Hepatocyte (in vitro differentiated cells): ENCODE measurements at regions not wholly inside any gene's neighbourhood (a gene's known extent, or its start where the extent isn't known, plus 50 kb on each side); places are given as distances from the start of the nearest gene placed in this dataset.
A peak's percentile ranks its signal among the peaks of the same experiment; 100 is the strongest.
"Not testable (repeated sequence)": the region's sequence is repeated elsewhere in the genome, so short reads cannot be mapped to it uniquely, and the experiment has no call there.

Source experiments
- DNase-seq: peaks from one replicate; pipeline ENCODE4 v3.0.0-alpha.2; 2016; ENCODE audit warnings: low spot score
- H2AFZ ChIP-seq: fragments of 200-600 bp; sonication (generic); 2 replicates; pipeline ENCODE4 v1.6.0; 2016; ENCODE audit warnings: antibody characterized with exemption, mild to moderate bottlenecking
- H3K27ac ChIP-seq: fragments of 200-600 bp; sonication (generic); 2 replicates; pipeline ENCODE4 v1.5.1; 2016; ENCODE audit warnings: mild to moderate bottlenecking
- H3K27me3 ChIP-seq: fragments of 200-600 bp; sonication (generic); 2 replicates; pipeline ENCODE4 v1.6.1; 2016
- H3K36me3 ChIP-seq: fragments of 200-600 bp; sonication (generic); replicated peaks from 2 replicates; pipeline ENCODE4 v1.5.1; 2016; ENCODE audit warnings: low read depth; ENCODE audit not compliant: insufficient read depth
- H3K4me1 ChIP-seq: fragments of 200-600 bp; sonication (generic); 2 replicates; pipeline ENCODE4 v1.5.1; 2016; ENCODE audit warnings: mild to moderate bottlenecking, moderate library complexity; ENCODE audit not compliant: insufficient read depth
- H3K4me2 ChIP-seq: fragments of 200-600 bp; sonication (generic); 2 replicates; pipeline ENCODE4 v1.6.0; 2016
- H3K4me3 ChIP-seq: fragments of 200-600 bp; sonication (generic); 2 replicates; pipeline ENCODE4 v1.5.1; 2016; ENCODE audit warnings: mild to moderate bottlenecking
- H3K79me2 ChIP-seq: fragments of 200-600 bp; sonication (generic); 2 replicates; pipeline ENCODE4 v1.6.0; 2017; ENCODE audit warnings: mild to moderate bottlenecking
- H3K9me2 ChIP-seq: fragments of 200-600 bp; sonication (generic); replicated peaks from 2 replicates; pipeline ENCODE4 v1.6.0; 2017; ENCODE audit warnings: mild to moderate bottlenecking; ENCODE audit not compliant: insufficient read depth
- H3K9me3 ChIP-seq: fragments of 200-600 bp; sonication (generic); 2 replicates; pipeline ENCODE4 v1.5.1; 2016; ENCODE audit warnings: low read depth, mild to moderate bottlenecking
- H4K20me1 ChIP-seq: fragments of 200-600 bp; sonication (generic); 2 replicates; pipeline ENCODE4 v1.6.0; 2016; ENCODE audit warnings: mild to moderate bottlenecking; ENCODE audit not compliant: insufficient read depth, poor library complexity, severe bottlenecking
- CTCF ChIP-seq: fragments of 200-600 bp; sonication (generic); IDR thresholded peaks from 2 replicates; pipeline ENCODE4 v1.5.1; 2016; ENCODE audit warnings: antibody characterized with exemption, mild to moderate bottlenecking; ENCODE audit not compliant: poor library complexity
- EZH2 ChIP-seq: fragments of 200-600 bp; sonication (generic); IDR thresholded peaks from 2 replicates; pipeline ENCODE4 v1.6.1; 2016; ENCODE audit warnings: antibody characterized with exemption, mild to moderate bottlenecking, borderline replicate concordance
- EZH2phosphoT487 ChIP-seq: fragments of 200-600 bp; sonication (generic); IDR thresholded peaks from one replicate; pipeline ENCODE4 v1.6.1; 2018; ENCODE audit warnings: antibody characterized with exemption, mild to moderate bottlenecking, low read depth, moderate library complexity; ENCODE audit not compliant: unreplicated experiment, severe bottlenecking
- WGBS: methylation state at CpG from one replicate; pipeline ENCODE4 v1.1.6; 2016; ENCODE audit warnings: low lambda C conversion rate; ENCODE audit errors: missing lambda C conversion rate; 5-methylcytosine and 5-hydroxymethylcytosine counted together

- H3K79me2 ChIP-seq: no peaks in the 10 kb centered on the region
- peaks cover 8% of the 10 kb centered on the region for H3K4me1 ChIP-seq
- no peak overlapping the region for H3K4me3 ChIP-seq
- H3K27me3 ChIP-seq: no peaks in the 10 kb centered on the region
- H3K9me2 ChIP-seq: no peaks in the 10 kb centered on the region
- no peak for DNase-seq
- H3K36me3 ChIP-seq: no peaks in the 10 kb centered on the region
- H4K20me1 ChIP-seq: no peaks in the 10 kb centered on the region
- WGBS: 95% methylated on average over 1 of the region's 1 CpG
- no peak overlapping the region for H3K27ac ChIP-seq
- no peak for TF ChIP-seq EZH2
- H2AFZ ChIP-seq: no peak overlapping the region
- H3K4me2 ChIP-seq: no peak overlapping the region
- H3K9me3 ChIP-seq: no peaks in the 10 kb centered on the region
Measured at GRCh38 chr5:36406023-36406422, 104.3 kb upstream of the RANBP3L start.

GRCh38 chr5:36407396-36407795, 105.7 kb upstream of the RANBP3L start:
- Histone ChIP-seq H3K27ac (no peak overlapping the region), H3K4me2 (no peak overlapping the region), H3K36me3 (no peaks in the 10 kb centered on the region), H3K27me3 (no peaks in the 10 kb centered on the region), H3K79me2 (no peaks in the 10 kb centered on the region), H3K9me2 (no peaks in the 10 kb centered on the region), H2AFZ (no peak overlapping the region), H4K20me1 (no peaks in the 10 kb centered on the region), H3K9me3 (no peaks in the 10 kb centered on the region), H3K4me1 (peaks cover 8% of the 10 kb centered on the region), H3K4me3 (no peak overlapping the region)
- WGBS: 93% methylated on average over 2 of the region's 2 CpGs
- no peak for DNase-seq
- TF ChIP-seq EZH2phosphoT487 (no peak), EZH2 (no peak), CTCF (no peak)

DNA sequence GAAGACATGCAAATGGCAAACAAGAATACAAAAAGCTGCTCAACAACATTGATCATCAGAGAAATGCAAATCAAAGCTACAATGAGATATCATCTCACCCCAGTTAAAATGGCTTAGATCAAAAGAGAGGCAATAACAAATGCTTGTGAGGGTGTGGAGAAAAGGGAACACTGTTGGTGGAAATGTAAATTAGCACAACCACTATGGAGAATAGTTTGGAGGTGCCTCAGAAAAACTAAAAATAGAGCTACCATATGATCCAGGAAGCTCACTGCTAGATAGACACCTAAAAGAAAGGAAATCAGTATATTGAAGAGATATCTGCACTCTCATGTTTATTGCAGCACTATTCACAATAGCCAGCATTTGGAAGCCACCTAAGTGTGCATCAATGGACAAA, 108.0 kb upstream of the RANBP3L start:
- H4K20me1 ChIP-seq, H2AFZ ChIP-seq, H3K27ac ChIP-seq, H3K27me3 ChIP-seq, H3K79me2 ChIP-seq, H3K4me3 ChIP-seq, DNase-seq, H3K9me2 ChIP-seq, H3K4me2 ChIP-seq, H3K4me1 ChIP-seq, H3K36me3 ChIP-seq, H3K9me3 ChIP-seq: not testable (repeated sequence)

- H3K4me2 ChIP-seq, H3K27ac ChIP-seq, H4K20me1 ChIP-seq, H2AFZ ChIP-seq, H3K4me3 ChIP-seq, H3K27me3 ChIP-seq, H3K9me2 ChIP-seq, H3K79me2 ChIP-seq, H3K4me1 ChIP-seq, H3K36me3 ChIP-seq, H3K9me3 ChIP-seq, DNase-seq: not testable (repeated sequence)
- WGBS: 98% methylated on average over 2 of the region's 2 CpGs
Measured at GRCh38 chr5:36410672-36411071, 109.0 kb upstream of the RANBP3L start.

DNA sequence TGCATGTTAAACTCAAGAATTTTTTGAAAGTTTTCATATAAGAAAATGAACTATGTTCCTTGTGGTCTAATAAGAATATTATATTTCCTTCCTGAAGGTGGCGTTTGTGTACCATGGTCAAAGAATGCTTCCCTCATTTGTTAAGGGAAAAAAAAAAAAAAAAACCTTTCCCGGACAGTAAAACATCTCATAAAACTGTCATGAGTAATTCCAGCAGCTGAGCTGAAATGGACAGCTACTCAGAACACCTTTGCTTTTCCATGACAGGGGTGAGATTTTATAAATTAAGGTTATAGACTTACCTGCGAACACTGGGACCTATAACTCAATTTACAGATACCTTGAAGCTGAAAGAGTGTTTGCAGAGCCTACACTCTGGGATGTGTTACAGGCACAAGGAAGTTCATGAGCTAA, 113.2 kb upstream of the RANBP3L start:
- no peaks in the 10 kb centered on the region for H3K9me2 ChIP-seq
- no peak for TF ChIP-seq EZH2
- TF ChIP-seq EZH2phosphoT487: no peak
- TF ChIP-seq CTCF: peak; percentile 66
- no peak overlapping the region for H2AFZ ChIP-seq
- no peaks in the 10 kb centered on the region for H4K20me1 ChIP-seq
- DNase-seq: peak; percentile 79
- peaks cover 24% of the 10 kb centered on the region for H3K4me1 ChIP-seq
- H3K27me3 ChIP-seq: no peaks in the 10 kb centered on the region
- no peak overlapping the region for H3K27ac ChIP-seq
- no peaks in the 10 kb centered on the region for H3K36me3 ChIP-seq
- no peaks in the 10 kb centered on the region for H3K9me3 ChIP-seq
- WGBS: 5% methylated on average over 3 of the region's 3 CpGs
- no peaks in the 10 kb centered on the region for H3K79me2 ChIP-seq
- no peak overlapping the region for H3K4me3 ChIP-seq
- no peak overlapping the region for H3K4me2 ChIP-seq
